ENCODE measurements at regions not wholly inside any gene's neighbourhood (a gene's known extent, or its start where the extent isn't known, plus 50 kb on each side); places are given as distances from the start of the nearest gene placed in this dataset.

DNA sequence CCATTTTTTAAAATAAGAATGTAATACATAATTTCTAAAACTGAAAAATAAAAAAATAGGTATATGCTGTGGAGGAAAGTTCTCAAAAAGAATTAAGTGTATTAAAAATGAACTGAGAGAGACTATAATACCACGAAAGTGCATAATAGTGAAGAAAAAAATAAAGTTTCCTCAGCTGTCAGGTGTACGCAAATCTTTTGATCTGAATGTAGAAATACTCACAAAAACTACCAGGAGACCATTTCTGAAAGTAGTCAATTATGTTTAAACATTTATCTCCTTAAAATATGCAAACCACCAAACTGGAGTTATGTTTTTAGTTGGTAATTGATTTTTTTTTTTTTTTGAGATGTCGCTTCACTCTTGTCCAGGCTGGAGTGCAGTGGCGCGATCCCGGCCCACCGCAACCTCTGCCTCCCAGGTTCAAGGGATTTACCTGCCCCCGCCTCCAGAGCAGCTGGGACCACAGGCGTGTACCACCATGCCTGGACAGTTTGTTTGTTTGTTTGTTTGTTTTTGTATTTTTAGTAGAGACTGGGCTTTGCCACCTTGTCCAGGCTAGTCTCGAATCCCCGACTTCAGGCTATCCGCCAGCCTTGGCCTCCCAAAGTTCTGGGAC is 1169.2 kb upstream of the B3GALT2 start (continued):
- TF ChIP-seq JUND (IDR thresholded peaks at IDR 0.05) (no peak), ZFX (IDR thresholded peaks at IDR 0.05) (no peak), SRF (IDR thresholded peaks at IDR 0.05; ENCODE audit: low read depth) (no peak), EZH2phosphoT487 (IDR thresholded peaks at IDR 0.05; ENCODE audit: borderline replicate concordance) (no peak), POLR2A (IDR thresholded peaks at IDR 0.05; ENCODE audit: borderline replicate concordance, extremely low read depth, insufficient read depth, insufficient read length) (no peak), SIN3A (IDR thresholded peaks at IDR 0.05; ENCODE audit: low read depth) (no peak), CBX3 (IDR thresholded peaks at IDR 0.05; ENCODE audit: low read depth) (no peak), CEBPB (IDR thresholded peaks at IDR 0.05; ENCODE audit: low read depth) (no peak)
- TF ChIP-seq, protein P1, sequence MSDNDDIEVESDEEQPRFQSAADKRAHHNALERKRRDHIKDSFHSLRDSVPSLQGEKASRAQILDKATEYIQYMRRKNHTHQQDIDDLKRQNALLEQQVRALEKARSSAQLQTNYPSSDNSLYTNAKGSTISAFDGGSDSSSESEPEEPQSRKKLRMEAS (IDR thresholded peaks at IDR 0.05), result no peak

GRCh38 chr1:194353121-194353520 is 1166.7 kb upstream of the B3GALT2 start:
- DNase-seq (ENCODE audit: low read depth, low spot score), result no peak
- no peak overlapping the region for H2AFZ ChIP-seq (ENCODE audit: low read depth, low read length, poor library complexity, severe bottlenecking)
- no peak for ATAC-seq
- no peaks in the 10 kb centered on the region for H3K27me3 ChIP-seq (ENCODE audit: insufficient read depth, low read length)
- H3K27ac ChIP-seq (ENCODE audit: low read depth, low read length), result no peak overlapping the region
- H3K4me3 ChIP-seq (replicated peaks in 1 of 2; ENCODE audit: low read depth in 1 of 2, low read length in 2 of 2), result no peak overlapping the region
- H3K79me2 ChIP-seq (ENCODE audit: insufficient read depth, low read length), result no peaks in the 10 kb centered on the region
- no TSS peak for BruUV-seq (replicated peaks)
- no peak overlapping the region for H3K9ac ChIP-seq (ENCODE audit: low read length)
- H3K4me1 ChIP-seq (ENCODE audit: control insufficient read depth in 1 of 2, insufficient read depth in 2 of 2, low read length in 2 of 2), result no peaks in the 10 kb centered on the region
- ChIA-PET RAD21 (ENCODE audit: low non-redundant PET in 1 of 2, low total read pairs in 2 of 2, uncharacterized antibody in 2 of 2, unreplicated experiment in 2 of 2) (no interaction called here), POLR2A (no interaction called here), CTCF (no interaction called here)
- intact Hi-C loops (cut with micrococcal nuclease), result no loop called here
- peaks cover 5% of the 10 kb centered on the region; the same call in 1 of the 2 replicates for H3K9me2 ChIP-seq (ENCODE audit: insufficient read depth)
- no peaks in the 10 kb centered on the region for H3K36me3 ChIP-seq (ENCODE audit: control insufficient read depth in 1 of 2, insufficient read depth in 2 of 2, low read length in 2 of 2)
- H3K9me3 ChIP-seq (ENCODE audit: control insufficient read depth in 1 of 2, insufficient read depth in 1 of 2, low read depth in 1 of 2, low read length in 2 of 2), result no peaks in the 10 kb centered on the region
- no peak overlapping the region for H3K4me2 ChIP-seq (ENCODE audit: low read length)
- H4K20me1 ChIP-seq (ENCODE audit: insufficient read depth), result no peaks in the 10 kb centered on the region
- TF ChIP-seq ZFX (IDR thresholded peaks at IDR 0.05) (no peak), YY1 (IDR thresholded peaks at IDR 0.05; ENCODE audit: extremely low read depth, insufficient replicate concordance, low read depth, low read length) (no peak), TCF7L2 (IDR thresholded peaks at IDR 0.05; ENCODE audit: borderline replicate concordance, extremely low read depth, insufficient read depth, insufficient read length) (no peak), EZH2 (IDR thresholded peaks at IDR 0.05) (no peak), POLR2AphosphoS5 (IDR thresholded peaks at IDR 0.05; ENCODE audit: low read depth, low read length) (no peak), FOSL1 (IDR thresholded peaks at IDR 0.05; ENCODE audit: low read depth) (no peak), ELF1 (IDR thresholded peaks at IDR 0.05; ENCODE audit: borderline replicate concordance, low read depth) (no peak), JUND (IDR thresholded peaks at IDR 0.05) (no peak), SRF (IDR thresholded peaks at IDR 0.05; ENCODE audit: low read depth) (no peak), ZNF274 (IDR thresholded peaks at IDR 0.05; ENCODE audit: low read depth, low read length) (no peak), CBX3 (IDR thresholded peaks at IDR 0.05; ENCODE audit: low read depth) (no peak)
- TF ChIP-seq, protein P2, sequence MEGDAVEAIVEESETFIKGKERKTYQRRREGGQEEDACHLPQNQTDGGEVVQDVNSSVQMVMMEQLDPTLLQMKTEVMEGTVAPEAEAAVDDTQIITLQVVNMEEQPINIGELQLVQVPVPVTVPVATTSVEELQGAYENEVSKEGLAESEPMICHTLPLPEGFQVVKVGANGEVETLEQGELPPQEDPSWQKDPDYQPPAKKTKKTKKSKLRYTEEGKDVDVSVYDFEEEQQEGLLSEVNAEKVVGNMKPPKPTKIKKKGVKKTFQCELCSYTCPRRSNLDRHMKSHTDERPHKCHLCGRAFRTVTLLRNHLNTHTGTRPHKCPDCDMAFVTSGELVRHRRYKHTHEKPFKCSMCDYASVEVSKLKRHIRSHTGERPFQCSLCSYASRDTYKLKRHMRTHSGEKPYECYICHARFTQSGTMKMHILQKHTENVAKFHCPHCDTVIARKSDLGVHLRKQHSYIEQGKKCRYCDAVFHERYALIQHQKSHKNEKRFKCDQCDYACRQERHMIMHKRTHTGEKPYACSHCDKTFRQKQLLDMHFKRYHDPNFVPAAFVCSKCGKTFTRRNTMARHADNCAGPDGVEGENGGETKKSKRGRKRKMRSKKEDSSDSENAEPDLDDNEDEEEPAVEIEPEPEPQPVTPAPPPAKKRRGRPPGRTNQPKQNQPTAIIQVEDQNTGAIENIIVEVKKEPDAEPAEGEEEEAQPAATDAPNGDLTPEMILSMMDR (IDR thresholded peaks at IDR 0.05 in 2 of 3, conservative IDR thresholded peaks at IDR 0.05 in 1 of 3; ENCODE audit: borderline replicate concordance in 1 of 3, insufficient read depth in 1 of 3, low read depth in 2 of 3, low read length in 2 of 3), result no peak
- TF ChIP-seq, protein P3, sequence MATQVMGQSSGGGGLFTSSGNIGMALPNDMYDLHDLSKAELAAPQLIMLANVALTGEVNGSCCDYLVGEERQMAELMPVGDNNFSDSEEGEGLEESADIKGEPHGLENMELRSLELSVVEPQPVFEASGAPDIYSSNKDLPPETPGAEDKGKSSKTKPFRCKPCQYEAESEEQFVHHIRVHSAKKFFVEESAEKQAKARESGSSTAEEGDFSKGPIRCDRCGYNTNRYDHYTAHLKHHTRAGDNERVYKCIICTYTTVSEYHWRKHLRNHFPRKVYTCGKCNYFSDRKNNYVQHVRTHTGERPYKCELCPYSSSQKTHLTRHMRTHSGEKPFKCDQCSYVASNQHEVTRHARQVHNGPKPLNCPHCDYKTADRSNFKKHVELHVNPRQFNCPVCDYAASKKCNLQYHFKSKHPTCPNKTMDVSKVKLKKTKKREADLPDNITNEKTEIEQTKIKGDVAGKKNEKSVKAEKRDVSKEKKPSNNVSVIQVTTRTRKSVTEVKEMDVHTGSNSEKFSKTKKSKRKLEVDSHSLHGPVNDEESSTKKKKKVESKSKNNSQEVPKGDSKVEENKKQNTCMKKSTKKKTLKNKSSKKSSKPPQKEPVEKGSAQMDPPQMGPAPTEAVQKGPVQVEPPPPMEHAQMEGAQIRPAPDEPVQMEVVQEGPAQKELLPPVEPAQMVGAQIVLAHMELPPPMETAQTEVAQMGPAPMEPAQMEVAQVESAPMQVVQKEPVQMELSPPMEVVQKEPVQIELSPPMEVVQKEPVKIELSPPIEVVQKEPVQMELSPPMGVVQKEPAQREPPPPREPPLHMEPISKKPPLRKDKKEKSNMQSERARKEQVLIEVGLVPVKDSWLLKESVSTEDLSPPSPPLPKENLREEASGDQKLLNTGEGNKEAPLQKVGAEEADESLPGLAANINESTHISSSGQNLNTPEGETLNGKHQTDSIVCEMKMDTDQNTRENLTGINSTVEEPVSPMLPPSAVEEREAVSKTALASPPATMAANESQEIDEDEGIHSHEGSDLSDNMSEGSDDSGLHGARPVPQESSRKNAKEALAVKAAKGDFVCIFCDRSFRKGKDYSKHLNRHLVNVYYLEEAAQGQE (IDR thresholded peaks at IDR 0.05; ENCODE audit: low read depth), result no peak
- TF ChIP-seq, protein P4, sequence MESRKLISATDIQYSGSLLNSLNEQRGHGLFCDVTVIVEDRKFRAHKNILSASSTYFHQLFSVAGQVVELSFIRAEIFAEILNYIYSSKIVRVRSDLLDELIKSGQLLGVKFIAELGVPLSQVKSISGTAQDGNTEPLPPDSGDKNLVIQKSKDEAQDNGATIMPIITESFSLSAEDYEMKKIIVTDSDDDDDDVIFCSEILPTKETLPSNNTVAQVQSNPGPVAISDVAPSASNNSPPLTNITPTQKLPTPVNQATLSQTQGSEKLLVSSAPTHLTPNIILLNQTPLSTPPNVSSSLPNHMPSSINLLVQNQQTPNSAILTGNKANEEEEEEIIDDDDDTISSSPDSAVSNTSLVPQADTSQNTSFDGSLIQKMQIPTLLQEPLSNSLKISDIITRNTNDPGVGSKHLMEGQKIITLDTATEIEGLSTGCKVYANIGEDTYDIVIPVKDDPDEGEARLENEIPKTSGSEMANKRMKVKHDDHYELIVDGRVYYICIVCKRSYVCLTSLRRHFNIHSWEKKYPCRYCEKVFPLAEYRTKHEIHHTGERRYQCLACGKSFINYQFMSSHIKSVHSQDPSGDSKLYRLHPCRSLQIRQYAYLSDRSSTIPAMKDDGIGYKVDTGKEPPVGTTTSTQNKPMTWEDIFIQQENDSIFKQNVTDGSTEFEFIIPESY (IDR thresholded peaks at IDR 0.05; ENCODE audit: extremely low read depth, insufficient replicate concordance, low read length), result no peak

Measured in HCT116 (cell line).